ENCODE measurements at regions not wholly inside any gene's neighbourhood (a gene's known extent, or its start where the extent isn't known, plus 50 kb on each side); places are given as distances from the start of the nearest gene placed in this dataset.

- Histone ChIP-seq H3K79me1 (ENCODE audit: low read depth in 1 of 2, low read length in 2 of 2) (no peaks in the 10 kb centered on the region), H4K20me1 (ENCODE audit: insufficient read depth, low read length) (no peaks in the 10 kb centered on the region), H3K36me3 (ENCODE audit: control insufficient read depth, insufficient read depth, low read length) (no peaks in the 10 kb centered on the region), H2AK9ac (replicated peaks; ENCODE audit: low read depth, low read length, poor library complexity) (no peak overlapping the region), H3K18ac (ENCODE audit: low read depth, low read length) (no peak overlapping the region), H3K4me3 (ENCODE audit: insufficient read depth, low read depth, low read length) (no peak overlapping the region), H4K8ac (ENCODE audit: low read depth in 2 of 2, low read length in 2 of 2) (no peak overlapping the region), H4K5ac (ENCODE audit: low read depth, low read length) (no peak overlapping the region), H3K23ac (ENCODE audit: low read depth, low read length) (no peak overlapping the region), H3K9me3 (ENCODE audit: control insufficient read depth, insufficient read depth, low read length) (no peaks in the 10 kb centered on the region), H2AFZ (replicated peaks; ENCODE audit: low read length, poor library complexity) (no peak overlapping the region), H3K14ac (replicated peaks; ENCODE audit: low read depth, low read length) (no peak overlapping the region), H2BK120ac (ENCODE audit: low read depth, low read length) (no peak overlapping the region), H2BK5ac (ENCODE audit: low read depth, low read length, poor library complexity, severe bottlenecking) (no peak overlapping the region), H3K27me3 (ENCODE audit: control insufficient read depth, insufficient read depth, low read length) (no peaks in the 10 kb centered on the region), H2BK20ac (ENCODE audit: low read depth, low read length) (no peak overlapping the region), H2AK5ac (ENCODE audit: low read depth, low read length) (no peak overlapping the region), H3K4ac (ENCODE audit: low read depth, low read length) (no peak overlapping the region), H3K9ac (ENCODE audit: low read depth, low read length) (no peak overlapping the region), H4K91ac (ENCODE audit: insufficient read depth, low read depth, low read length) (no peak overlapping the region), H2BK15ac (ENCODE audit: low read depth, low read length) (no peak overlapping the region), H3K4me1 (ENCODE audit: control insufficient read depth, insufficient read depth, low read length) (no peaks in the 10 kb centered on the region), H3K4me2 (ENCODE audit: low read depth, low read length) (no peak overlapping the region), H3K9me1 (ENCODE audit: insufficient read depth, low read length) (no peaks in the 10 kb centered on the region), H3K56ac (ENCODE audit: extremely low read depth, insufficient read depth, low read length) (no peak overlapping the region), H3K27ac (ENCODE audit: insufficient read depth, low read length) (no peak overlapping the region)
- DNase-seq: no peak
- intact Hi-C loops (cut with micrococcal nuclease): loop anchor here (10.0 kb wide), 1 partner anchor 1185 kb away; no protein-coding TSS in a partner anchor
- TF ChIP-seq MAZ (IDR thresholded peaks at IDR 0.05; ENCODE audit: borderline replicate concordance, low read depth, low read length) (no peak), CHD1 (IDR thresholded peaks at IDR 0.05; ENCODE audit: low read depth, low read length) (no peak), BHLHE40 (IDR thresholded peaks at IDR 0.05; ENCODE audit: low read depth, low read length) (no peak), RCOR1 (IDR thresholded peaks at IDR 0.05; ENCODE audit: insufficient replicate concordance, low read length) (no peak), USF2 (IDR thresholded peaks at IDR 0.05; ENCODE audit: low read depth, low read length) (no peak), ELK1 (IDR thresholded peaks at IDR 0.05; ENCODE audit: borderline replicate concordance, low read depth, low read length) (no peak), MAFK (IDR thresholded peaks at IDR 0.05; ENCODE audit: low read depth, low read length) (no peak), RAD21 (IDR thresholded peaks at IDR 0.05; ENCODE audit: low read length) (no peak), MXI1 (IDR thresholded peaks at IDR 0.05; ENCODE audit: borderline replicate concordance, low read depth, low read length) (no peak)
- no TSS peak for BruUV-seq (replicated peaks)
- ATAC-seq (ENCODE audit: low read depth): no peak
- POLR2A ChIA-PET (ENCODE audit: unreplicated experiment): no interaction called here
- in situ Hi-C loops (cut with MboI; ENCODE audit: low sequenced_read_pairs): no loop called here
- dilution Hi-C loops (cut with HindIII; ENCODE audit: low sequenced_read_pairs, unreplicated experiment): no loop called here
- WGBS, 2 experiments (ENCODE audit: extremely low coverage in 2 of 2, insufficient read length in 1 of 2): 90% methylated on average over 2 of the region's 7 CpGs; no CpG with 5 or more reads in 1 of the 2 experiments
- CTCF ChIA-PET: no interaction called here
Measured at GRCh38 chr4:130349745-130350144, 1253.8 kb downstream of the C4orf33 start.

Measured in IMR-90 (cell line).